OCI-LY1 (cell line): ENCODE measurements at regions not wholly inside any gene's neighbourhood (a gene's known extent, or its start where the extent isn't known, plus 50 kb on each side); places are given as distances from the start of the nearest gene placed in this dataset.

Source experiments
- H2AFZ ChIP-seq: fragments of 200-600 bp; sonication (generic), shearing (Covaris generic); 2 replicates; pipeline ENCODE4 v1.6.0; 2014; ENCODE audit warnings: antibody characterized with exemption, mild to moderate bottlenecking, low read length
- H3F3A ChIP-seq: fragments of 200-600 bp; sonication (generic), shearing (Covaris generic); 2 replicates; pipeline ENCODE4 v1.6.0; 2014; ENCODE audit warnings: mild to moderate bottlenecking, antibody characterized with exemption, low read length, moderate library complexity; ENCODE audit not compliant: insufficient read depth
- H3K27ac ChIP-seq: fragments of 200-600 bp; sonication (generic); 2 replicates; pipeline ENCODE4 v1.5.1; 2014; ENCODE audit warnings: low read length, mixed run types, mild to moderate bottlenecking, low read depth; ENCODE audit not compliant: poor library complexity, severe bottlenecking
- H3K27me3 ChIP-seq: fragments of 200-600 bp; sonication (generic); 2 replicates; pipeline ENCODE4 v1.6.0; 2014; ENCODE audit warnings: antibody characterized with exemption, mild to moderate bottlenecking, low read length, moderate library complexity; ENCODE audit not compliant: insufficient read depth
- H3K36me3 ChIP-seq: fragments of 200-600 bp; sonication (generic); 2 replicates; pipeline ENCODE4 v1.6.1; 2014; ENCODE audit warnings: mild to moderate bottlenecking, antibody characterized with exemption, low read length, moderate library complexity, mixed read lengths; ENCODE audit not compliant: insufficient read depth
- H3K4me1 ChIP-seq: fragments of 200-600 bp; sonication (generic); 2 replicates; pipeline ENCODE4 v1.5.1; 2014; ENCODE audit warnings: mild to moderate bottlenecking, low read length, moderate library complexity; ENCODE audit not compliant: insufficient read depth, severe bottlenecking
- H3K4me2 ChIP-seq: fragments of 200-600 bp; sonication (generic), shearing (Covaris generic); 2 replicates; pipeline ENCODE4 v1.6.1; 2014; ENCODE audit warnings: low read length
- H3K4me3 ChIP-seq: fragments of 200-600 bp; sonication (generic); 2 replicates; pipeline ENCODE4 v1.5.1; 2014; ENCODE audit warnings: low read length, low read depth, mild to moderate bottlenecking, mixed read lengths; ENCODE audit not compliant: poor library complexity, severe bottlenecking
- H3K79me2 ChIP-seq: fragments of 200-600 bp; shearing (Covaris generic); 2 replicates; pipeline ENCODE4 v1.6.1; 2016; ENCODE audit warnings: mixed run types, low read length, mixed read lengths; ENCODE audit not compliant: insufficient read depth
- H3K9ac ChIP-seq: fragments of 200-600 bp; sonication (generic), shearing (Covaris generic); 2 replicates; pipeline ENCODE4 v1.6.1; 2014; ENCODE audit warnings: mild to moderate bottlenecking, low read length, mixed read lengths
- H3K9me2 ChIP-seq: fragments of 200-600 bp; sonication (generic), shearing (Covaris generic); 2 replicates; pipeline ENCODE4 v1.6.1; 2014; ENCODE audit warnings: low read depth, mild to moderate bottlenecking, low read length, mixed read lengths
- H3K9me3 ChIP-seq: fragments of 200-600 bp; shearing (Covaris generic); 2 replicates; pipeline ENCODE4 v1.6.1; 2014; ENCODE audit warnings: low read length, mixed read lengths
- H4K20me1 ChIP-seq: fragments of 200-600 bp; sonication (generic), shearing (Covaris generic); 2 replicates; pipeline ENCODE4 v1.6.0; 2016; ENCODE audit warnings: mild to moderate bottlenecking, low read length; ENCODE audit not compliant: insufficient read depth
- EZH2 ChIP-seq: fragments of 200-600 bp; sonication (generic), shearing (Covaris generic); IDR thresholded peaks from 2 replicates; pipeline ENCODE4 v1.8.0; 2017; ENCODE audit warnings: borderline replicate concordance, mixed run types, mild to moderate bottlenecking, antibody characterized with exemption, low read length, moderate library complexity, mixed read lengths
- TF ChIP-seq, protein P1 (sequence below): fragments of 200-600 bp; sonication (generic), shearing (Covaris generic); IDR thresholded peaks from 2 replicates; pipeline ENCODE4 v1.5.1; 2017; ENCODE audit warnings: mild to moderate bottlenecking, antibody characterized with exemption, low read length, moderate library complexity, mixed read lengths

GRCh38 chr5:10838038-10838437, 77.0 kb upstream of the DAP start:
- H3F3A ChIP-seq = no peaks in the 10 kb centered on the region
- H3K79me2 ChIP-seq = no peaks in the 10 kb centered on the region
- no peak overlapping the region for H3K4me2 ChIP-seq
- no peak overlapping the region for H3K9ac ChIP-seq
- H4K20me1 ChIP-seq = no peaks in the 10 kb centered on the region
- no peaks in the 10 kb centered on the region for H3K4me1 ChIP-seq
- 0 out of 2 replicates have a peak, but pooled peaks cover 3% of the 10 kb centered on the region for H3K27me3 ChIP-seq
- TF ChIP-seq EZH2 = no peak
- TF ChIP-seq, protein P1, sequence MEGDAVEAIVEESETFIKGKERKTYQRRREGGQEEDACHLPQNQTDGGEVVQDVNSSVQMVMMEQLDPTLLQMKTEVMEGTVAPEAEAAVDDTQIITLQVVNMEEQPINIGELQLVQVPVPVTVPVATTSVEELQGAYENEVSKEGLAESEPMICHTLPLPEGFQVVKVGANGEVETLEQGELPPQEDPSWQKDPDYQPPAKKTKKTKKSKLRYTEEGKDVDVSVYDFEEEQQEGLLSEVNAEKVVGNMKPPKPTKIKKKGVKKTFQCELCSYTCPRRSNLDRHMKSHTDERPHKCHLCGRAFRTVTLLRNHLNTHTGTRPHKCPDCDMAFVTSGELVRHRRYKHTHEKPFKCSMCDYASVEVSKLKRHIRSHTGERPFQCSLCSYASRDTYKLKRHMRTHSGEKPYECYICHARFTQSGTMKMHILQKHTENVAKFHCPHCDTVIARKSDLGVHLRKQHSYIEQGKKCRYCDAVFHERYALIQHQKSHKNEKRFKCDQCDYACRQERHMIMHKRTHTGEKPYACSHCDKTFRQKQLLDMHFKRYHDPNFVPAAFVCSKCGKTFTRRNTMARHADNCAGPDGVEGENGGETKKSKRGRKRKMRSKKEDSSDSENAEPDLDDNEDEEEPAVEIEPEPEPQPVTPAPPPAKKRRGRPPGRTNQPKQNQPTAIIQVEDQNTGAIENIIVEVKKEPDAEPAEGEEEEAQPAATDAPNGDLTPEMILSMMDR = no peak
- no peak overlapping the region for H3K4me3 ChIP-seq
- H3K36me3 ChIP-seq = no peaks in the 10 kb centered on the region
- H3K27ac ChIP-seq = no peak overlapping the region
- no peak overlapping the region for H2AFZ ChIP-seq
- no peaks in the 10 kb centered on the region for H3K9me2 ChIP-seq
- H3K9me3 ChIP-seq = no peaks in the 10 kb centered on the region

GRCh38 chr5:10836986-10837385, 76.0 kb upstream of the DAP start:
- Histone ChIP-seq H4K20me1 (no peaks in the 10 kb centered on the region), H3K27ac (no peak overlapping the region), H3K27me3 (0 out of 2 replicates have a peak, but pooled peaks cover 5% of the 10 kb centered on the region), H3K9ac (no peak overlapping the region), H3F3A (no peaks in the 10 kb centered on the region), H3K9me3 (no peaks in the 10 kb centered on the region), H3K4me2 (no peak overlapping the region), H3K4me3 (no peak overlapping the region), H3K4me1 (no peaks in the 10 kb centered on the region), H3K9me2 (no peaks in the 10 kb centered on the region), H3K36me3 (no peaks in the 10 kb centered on the region), H2AFZ (no peak overlapping the region), H3K79me2 (no peaks in the 10 kb centered on the region)
- TF ChIP-seq EZH2 = no peak
- TF ChIP-seq, protein P1 = no peak

DNA sequence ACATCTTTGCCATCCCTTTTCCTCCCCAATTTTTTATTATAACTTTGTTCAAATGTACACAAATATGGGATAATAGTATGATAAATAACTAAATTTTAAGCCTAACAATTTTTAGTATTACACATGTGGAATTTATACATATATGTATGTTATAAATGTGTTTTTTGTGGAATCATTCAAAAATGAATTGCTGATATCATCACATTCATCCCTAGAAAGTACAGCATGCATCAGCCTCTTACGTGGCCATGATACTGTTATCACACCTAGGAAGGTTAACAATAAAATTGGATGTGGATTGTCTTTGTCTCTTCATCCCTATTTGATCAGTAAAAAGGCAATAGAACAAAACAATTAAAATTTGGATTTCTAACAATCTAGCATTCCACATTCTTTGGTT, 73.7 kb upstream of the DAP start:
- H3K27ac ChIP-seq = no peak overlapping the region
- TF ChIP-seq, protein P1 = no peak
- TF ChIP-seq EZH2 = no peak
- H3K27me3 ChIP-seq = 0 out of 2 replicates have a peak, but pooled peaks cover 5% of the 10 kb centered on the region
- H3K36me3 ChIP-seq = no peaks in the 10 kb centered on the region
- H3K9me2 ChIP-seq = no peaks in the 10 kb centered on the region
- no peak overlapping the region for H3K4me3 ChIP-seq
- no peaks in the 10 kb centered on the region for H3K79me2 ChIP-seq
- H4K20me1 ChIP-seq = no peaks in the 10 kb centered on the region
- H2AFZ ChIP-seq = no peak overlapping the region
- no peak overlapping the region for H3K4me2 ChIP-seq
- H3F3A ChIP-seq = no peaks in the 10 kb centered on the region
- no peak overlapping the region for H3K9ac ChIP-seq
- H3K9me3 ChIP-seq = no peaks in the 10 kb centered on the region
- H3K4me1 ChIP-seq = no peaks in the 10 kb centered on the region
